HL-60 (cell line): ENCODE measurements at regions not wholly inside any gene's neighbourhood (a gene's known extent, or its start where the extent isn't known, plus 50 kb on each side); places are given as distances from the start of the nearest gene placed in this dataset.
A peak's percentile ranks its signal among the peaks of the same experiment; 100 is the strongest.

Experiments
- GABPA ChIP-seq: IDR thresholded peaks from 2 replicates; pipeline ENCODE4 v1.6.1; 2012; ENCODE audit warnings: low read depth
- POLR2AphosphoS5 ChIP-seq: IDR thresholded peaks from 2 replicates; pipeline ENCODE4 v1.6.1; 2012; ENCODE audit warnings: low read depth
- SPI1 ChIP-seq: IDR thresholded peaks from 2 replicates; pipeline ENCODE4 v1.6.1; 2012; ENCODE audit warnings: low read depth, mild to moderate bottlenecking, borderline replicate concordance
- TF ChIP-seq, protein P1 (sequence below): IDR thresholded peaks from one replicate; pipeline ENCODE4 v1.5.1; 2011; ENCODE audit warnings: low read length, control low read depth, inconsistent platforms; ENCODE audit not compliant: insufficient read depth
- TF ChIP-seq, protein P2 (sequence below): IDR thresholded peaks from 2 replicates; pipeline ENCODE4 v1.6.1; 2012; ENCODE audit warnings: low read depth; ENCODE audit not compliant: insufficient replicate concordance

DNA sequence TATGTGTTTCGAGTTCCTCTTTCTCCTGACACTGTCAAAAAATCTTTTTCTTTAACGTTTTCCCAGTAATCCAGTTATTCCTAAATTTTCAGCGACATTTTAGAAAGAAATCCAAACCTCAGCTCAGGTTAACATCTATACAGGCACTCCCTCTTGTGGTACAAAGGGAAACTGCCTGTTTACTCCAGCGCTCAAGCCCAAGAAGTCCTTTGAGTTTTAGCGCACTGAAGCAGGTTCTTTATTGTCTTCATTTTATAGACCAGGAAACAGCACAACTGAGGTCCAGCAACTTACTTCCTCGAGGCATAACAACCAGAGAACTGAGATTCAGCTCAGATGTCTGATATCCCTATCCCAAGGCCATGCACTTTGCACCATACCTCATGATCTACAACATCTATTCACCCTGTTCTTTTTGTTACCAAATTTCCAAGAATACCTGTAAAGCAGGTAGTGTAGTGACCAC, 287.2 kb upstream of the MKLN1 start:
- TF ChIP-seq, protein P1, sequence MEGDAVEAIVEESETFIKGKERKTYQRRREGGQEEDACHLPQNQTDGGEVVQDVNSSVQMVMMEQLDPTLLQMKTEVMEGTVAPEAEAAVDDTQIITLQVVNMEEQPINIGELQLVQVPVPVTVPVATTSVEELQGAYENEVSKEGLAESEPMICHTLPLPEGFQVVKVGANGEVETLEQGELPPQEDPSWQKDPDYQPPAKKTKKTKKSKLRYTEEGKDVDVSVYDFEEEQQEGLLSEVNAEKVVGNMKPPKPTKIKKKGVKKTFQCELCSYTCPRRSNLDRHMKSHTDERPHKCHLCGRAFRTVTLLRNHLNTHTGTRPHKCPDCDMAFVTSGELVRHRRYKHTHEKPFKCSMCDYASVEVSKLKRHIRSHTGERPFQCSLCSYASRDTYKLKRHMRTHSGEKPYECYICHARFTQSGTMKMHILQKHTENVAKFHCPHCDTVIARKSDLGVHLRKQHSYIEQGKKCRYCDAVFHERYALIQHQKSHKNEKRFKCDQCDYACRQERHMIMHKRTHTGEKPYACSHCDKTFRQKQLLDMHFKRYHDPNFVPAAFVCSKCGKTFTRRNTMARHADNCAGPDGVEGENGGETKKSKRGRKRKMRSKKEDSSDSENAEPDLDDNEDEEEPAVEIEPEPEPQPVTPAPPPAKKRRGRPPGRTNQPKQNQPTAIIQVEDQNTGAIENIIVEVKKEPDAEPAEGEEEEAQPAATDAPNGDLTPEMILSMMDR, result peak; percentile 80
- TF ChIP-seq, protein P2, sequence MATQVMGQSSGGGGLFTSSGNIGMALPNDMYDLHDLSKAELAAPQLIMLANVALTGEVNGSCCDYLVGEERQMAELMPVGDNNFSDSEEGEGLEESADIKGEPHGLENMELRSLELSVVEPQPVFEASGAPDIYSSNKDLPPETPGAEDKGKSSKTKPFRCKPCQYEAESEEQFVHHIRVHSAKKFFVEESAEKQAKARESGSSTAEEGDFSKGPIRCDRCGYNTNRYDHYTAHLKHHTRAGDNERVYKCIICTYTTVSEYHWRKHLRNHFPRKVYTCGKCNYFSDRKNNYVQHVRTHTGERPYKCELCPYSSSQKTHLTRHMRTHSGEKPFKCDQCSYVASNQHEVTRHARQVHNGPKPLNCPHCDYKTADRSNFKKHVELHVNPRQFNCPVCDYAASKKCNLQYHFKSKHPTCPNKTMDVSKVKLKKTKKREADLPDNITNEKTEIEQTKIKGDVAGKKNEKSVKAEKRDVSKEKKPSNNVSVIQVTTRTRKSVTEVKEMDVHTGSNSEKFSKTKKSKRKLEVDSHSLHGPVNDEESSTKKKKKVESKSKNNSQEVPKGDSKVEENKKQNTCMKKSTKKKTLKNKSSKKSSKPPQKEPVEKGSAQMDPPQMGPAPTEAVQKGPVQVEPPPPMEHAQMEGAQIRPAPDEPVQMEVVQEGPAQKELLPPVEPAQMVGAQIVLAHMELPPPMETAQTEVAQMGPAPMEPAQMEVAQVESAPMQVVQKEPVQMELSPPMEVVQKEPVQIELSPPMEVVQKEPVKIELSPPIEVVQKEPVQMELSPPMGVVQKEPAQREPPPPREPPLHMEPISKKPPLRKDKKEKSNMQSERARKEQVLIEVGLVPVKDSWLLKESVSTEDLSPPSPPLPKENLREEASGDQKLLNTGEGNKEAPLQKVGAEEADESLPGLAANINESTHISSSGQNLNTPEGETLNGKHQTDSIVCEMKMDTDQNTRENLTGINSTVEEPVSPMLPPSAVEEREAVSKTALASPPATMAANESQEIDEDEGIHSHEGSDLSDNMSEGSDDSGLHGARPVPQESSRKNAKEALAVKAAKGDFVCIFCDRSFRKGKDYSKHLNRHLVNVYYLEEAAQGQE, result no peak
- TF ChIP-seq GABPA, result no peak
- no peak for TF ChIP-seq POLR2AphosphoS5
- TF ChIP-seq SPI1, result no peak
